Thymus (tissue), 11 donors: ENCODE measurements at regions not wholly inside any gene's neighbourhood (a gene's known extent, or its start where the extent isn't known, plus 50 kb on each side); places are given as distances from the start of the nearest gene placed in this dataset.

Source experiments
- DNase-seq, 9 donors: peaks; one replicate each; pipeline ENCODE4 v3.0.0-alpha.2; 2013; ENCODE audit warnings: low spot score in 9 of 9, low read depth in 6 of 9, missing footprints in 1 of 9
- H3K27ac ChIP-seq, 2 donors: one replicate each; pipeline ENCODE4 v1.5.1; 2013; ENCODE audit warnings: control low read depth in 1 of 2, low read depth in 1 of 2, low read length in 1 of 2, mild to moderate bottlenecking in 1 of 2, moderate library complexity in 1 of 2
- H3K27me3 ChIP-seq, 2 donors: one replicate each; pipeline ENCODE4 v1.5.1; 2013; ENCODE audit warnings: low read length in 1 of 2; ENCODE audit not compliant: control insufficient read depth in 2 of 2, insufficient read depth in 1 of 2
- H3K36me3 ChIP-seq, 2 donors: one replicate each; pipeline ENCODE4 v1.5.1; 2013; ENCODE audit warnings: low read length in 1 of 2, mild to moderate bottlenecking in 1 of 2, moderate library complexity in 1 of 2; ENCODE audit not compliant: control insufficient read depth in 2 of 2, insufficient read depth in 2 of 2
- H3K4me1 ChIP-seq, 2 donors: one replicate each; pipeline ENCODE4 v1.5.1; 2013; ENCODE audit warnings: low read length in 2 of 2; ENCODE audit not compliant: control insufficient read depth in 2 of 2, insufficient read depth in 2 of 2
- H3K4me3 ChIP-seq, 2 donors: one replicate each; pipeline ENCODE4 v1.5.1; 2013; ENCODE audit warnings: low read length in 2 of 2, control low read depth in 1 of 2, mild to moderate bottlenecking in 1 of 2
- H3K9me3 ChIP-seq, 2 donors: one replicate each; pipeline ENCODE4 v1.5.1; 2013; ENCODE audit warnings: low read length in 1 of 2, mild to moderate bottlenecking in 1 of 2; ENCODE audit not compliant: control insufficient read depth in 2 of 2, insufficient read depth in 1 of 2
- WGBS: extraction: QIAGEN DNeasy Blood & Tissue Kit; methylation state at CpG from one replicate; pipeline ENCODE4 v1.1.7; 2013; 5-methylcytosine and 5-hydroxymethylcytosine counted together
- donor health status: healthy.

DNA sequence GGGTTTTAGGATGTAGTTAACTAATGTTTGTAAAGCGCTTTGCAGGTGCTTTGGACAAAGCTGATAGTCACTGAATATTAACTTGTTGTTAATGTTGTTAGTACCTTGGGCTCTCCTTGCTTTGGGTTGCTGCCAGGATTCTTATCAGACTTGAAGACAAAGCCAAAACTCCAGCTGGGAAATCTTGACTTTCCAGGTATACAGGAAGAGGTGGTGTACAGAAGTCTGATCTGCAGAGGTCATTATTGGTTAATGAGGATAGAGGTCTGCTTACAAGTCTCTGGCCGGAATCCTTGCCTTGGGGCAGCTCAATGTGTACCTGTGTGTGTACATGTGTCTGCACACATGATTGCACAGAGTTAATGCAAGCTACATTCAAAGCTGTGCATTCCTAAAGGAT, 96.0 kb upstream of the POU3F1 start:
- WGBS, result 91% methylated on average over 2 of the region's 2 CpGs
- no peaks in the 10 kb centered on the region for H3K4me1 ChIP-seq

DNA sequence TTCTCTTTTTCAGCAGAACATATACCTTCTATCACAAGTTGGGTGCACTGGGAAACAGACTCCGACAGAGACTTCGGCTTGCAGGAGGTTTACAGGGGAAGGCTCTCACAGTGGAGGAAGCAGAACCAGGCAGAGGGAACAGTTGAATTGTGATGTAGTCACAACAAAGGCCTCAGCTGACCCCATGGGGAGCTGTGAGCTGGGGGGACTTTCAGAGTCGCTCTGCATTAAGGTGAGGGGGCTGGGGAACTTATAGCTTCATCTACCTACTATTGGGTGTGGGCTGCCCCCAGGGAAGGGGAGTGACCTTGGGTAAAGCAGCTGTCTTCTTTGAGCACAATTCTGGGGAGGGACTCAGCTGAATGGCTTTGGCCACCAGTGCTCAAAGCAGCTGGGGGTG, 94.9 kb upstream of the POU3F1 start:
- 21% methylated on average over 3 of the region's 3 CpGs for WGBS
- Histone ChIP-seq H3K27me3 (peaks cover under 1 to 50% of the 10 kb centered on the region in 2 donors), H3K4me1 (no peaks in the 10 kb centered on the region), H3K36me3 (no peaks in the 10 kb centered on the region), H3K9me3 (no peaks in the 10 kb centered on the region), H3K4me3 (no peak overlapping the region), H3K27ac (no peak overlapping the region)
- no peak for DNase-seq

More for the DNA sequence above, 96.0 kb upstream of the POU3F1 start:
- no peaks in the 10 kb centered on the region for H3K9me3 ChIP-seq
- peaks cover 0 to 38% of the 10 kb centered on the region in 2 donors for H3K27me3 ChIP-seq
- H3K27ac ChIP-seq, result no peak overlapping the region
- no peak for DNase-seq
- H3K36me3 ChIP-seq, result no peaks in the 10 kb centered on the region
- H3K4me3 ChIP-seq, result no peak overlapping the region

DNA sequence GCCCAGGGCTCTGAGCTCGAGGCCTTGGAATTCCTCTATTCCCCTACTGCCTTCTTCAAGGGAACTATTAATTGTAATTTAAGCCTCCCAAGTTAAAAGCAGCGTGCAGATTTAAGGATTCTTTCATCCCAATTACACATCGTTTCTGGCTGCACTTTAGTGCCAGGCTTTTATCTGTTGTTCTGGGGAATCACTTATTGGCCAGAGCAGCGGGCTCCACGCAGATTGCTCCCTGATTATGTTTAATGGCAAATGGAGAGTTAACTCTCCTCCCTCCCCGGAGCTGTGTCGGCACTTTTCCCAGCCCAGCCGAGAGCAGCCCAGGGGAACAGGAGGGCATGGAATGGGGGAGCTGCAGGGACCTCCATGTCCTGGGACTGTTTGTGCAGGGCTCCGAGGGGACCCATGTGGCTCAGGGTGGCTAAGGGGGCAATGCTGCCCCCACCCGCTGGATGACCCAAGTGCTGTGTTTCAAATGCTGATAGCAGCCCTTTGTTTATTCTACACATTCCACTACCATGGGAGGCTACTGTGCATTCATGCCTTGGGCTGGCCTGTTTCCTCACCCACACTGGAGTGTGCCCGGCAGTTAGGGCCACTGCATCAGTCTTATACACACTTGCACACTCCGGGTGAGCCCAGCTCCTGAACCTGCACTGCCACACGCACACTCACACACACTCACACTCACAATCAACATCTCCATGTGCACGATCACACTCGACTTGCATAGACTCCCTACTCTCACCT, 93.3 kb upstream of the POU3F1 start:
- Histone ChIP-seq H3K27me3 (peaks cover 13 to 65% of the 10 kb centered on the region in 2 donors), H3K36me3 (no peaks in the 10 kb centered on the region)

DNA sequence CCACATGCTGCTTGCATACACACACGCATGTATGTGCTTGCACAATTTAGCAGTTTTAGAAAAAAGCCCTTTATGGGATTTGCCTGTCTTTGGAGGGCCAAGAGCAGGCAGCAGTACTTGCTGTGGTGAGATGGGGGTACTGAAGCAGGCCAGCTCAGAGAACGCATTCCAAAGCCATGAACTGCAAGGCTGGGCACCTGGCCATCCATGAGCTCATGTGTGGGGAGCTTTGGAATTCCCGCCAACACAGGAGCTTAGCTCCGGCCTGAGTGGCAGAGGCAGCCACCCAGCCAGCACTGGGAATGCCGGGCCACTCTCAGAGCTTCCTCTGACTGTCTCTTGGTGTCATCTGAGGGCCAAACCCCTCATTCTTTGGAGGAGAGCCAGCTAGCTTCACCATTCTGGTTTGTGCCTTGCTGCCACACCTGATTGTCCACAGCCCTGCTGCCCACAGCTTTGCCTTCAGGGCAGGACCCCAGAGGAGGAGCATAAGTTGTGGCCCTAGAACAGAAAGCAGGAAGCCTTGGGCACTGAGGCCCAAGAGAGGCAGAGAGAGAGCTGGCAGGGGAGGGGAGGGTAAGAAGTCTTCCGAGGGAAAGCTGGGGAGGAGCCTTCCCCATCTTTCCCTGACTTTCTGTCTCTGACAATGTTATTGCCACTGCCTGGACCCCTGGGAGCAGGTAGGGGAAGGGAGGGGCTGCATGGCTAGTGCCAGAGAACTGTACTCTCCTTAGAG, 92.1 kb upstream of the POU3F1 start:
- H3K27ac ChIP-seq, result no peak overlapping the region
- peaks cover 20 to 78% of the 10 kb centered on the region in 2 donors for H3K27me3 ChIP-seq
- no peak for DNase-seq
- H3K4me3 ChIP-seq, result no peak overlapping the region
- 79% methylated on average over 6 of the region's 6 CpGs for WGBS
- no peaks in the 10 kb centered on the region for H3K36me3 ChIP-seq
- H3K9me3 ChIP-seq, result no peaks in the 10 kb centered on the region
- H3K4me1 ChIP-seq, result no peaks in the 10 kb centered on the region

More for the DNA sequence above, 93.3 kb upstream of the POU3F1 start:
- no peak for DNase-seq
- Histone ChIP-seq H3K4me1 (no peaks in the 10 kb centered on the region), H3K27ac (no peak overlapping the region), H3K9me3 (no peaks in the 10 kb centered on the region), H3K4me3 (no peak overlapping the region)
- WGBS, result 33% methylated on average over 15 of the region's 15 CpGs

DNA sequence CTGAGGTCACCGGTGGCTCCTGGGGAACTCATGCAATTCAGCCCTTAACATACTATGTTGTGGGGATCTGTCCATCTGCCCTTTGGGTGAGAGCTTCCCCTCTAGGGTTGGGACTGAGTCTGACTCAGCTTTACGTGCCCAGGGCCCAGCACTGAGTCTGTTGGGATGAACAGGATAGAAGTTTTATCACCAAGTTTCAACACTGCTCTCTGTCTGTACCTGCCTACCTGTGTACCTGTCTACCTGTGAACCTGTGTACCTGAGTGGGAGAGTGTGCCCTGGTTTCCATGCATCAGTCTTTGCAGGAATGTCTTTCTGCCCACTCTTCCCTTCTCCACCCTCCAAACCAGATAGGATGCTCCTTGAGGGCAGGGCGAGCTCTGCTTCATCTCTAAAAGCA, 90.6 kb upstream of the POU3F1 start:
- no peaks in the 10 kb centered on the region for H3K36me3 ChIP-seq
- DNase-seq, result no peak
- peaks cover 33 to 93% of the 10 kb centered on the region in 2 donors for H3K27me3 ChIP-seq
- no peaks in the 10 kb centered on the region for H3K9me3 ChIP-seq
- H3K4me3 ChIP-seq, result no peak overlapping the region
- no peaks in the 10 kb centered on the region for H3K4me1 ChIP-seq
- no peak overlapping the region for H3K27ac ChIP-seq
- WGBS, result 92% methylated on average over 3 of the region's 3 CpGs

DNA sequence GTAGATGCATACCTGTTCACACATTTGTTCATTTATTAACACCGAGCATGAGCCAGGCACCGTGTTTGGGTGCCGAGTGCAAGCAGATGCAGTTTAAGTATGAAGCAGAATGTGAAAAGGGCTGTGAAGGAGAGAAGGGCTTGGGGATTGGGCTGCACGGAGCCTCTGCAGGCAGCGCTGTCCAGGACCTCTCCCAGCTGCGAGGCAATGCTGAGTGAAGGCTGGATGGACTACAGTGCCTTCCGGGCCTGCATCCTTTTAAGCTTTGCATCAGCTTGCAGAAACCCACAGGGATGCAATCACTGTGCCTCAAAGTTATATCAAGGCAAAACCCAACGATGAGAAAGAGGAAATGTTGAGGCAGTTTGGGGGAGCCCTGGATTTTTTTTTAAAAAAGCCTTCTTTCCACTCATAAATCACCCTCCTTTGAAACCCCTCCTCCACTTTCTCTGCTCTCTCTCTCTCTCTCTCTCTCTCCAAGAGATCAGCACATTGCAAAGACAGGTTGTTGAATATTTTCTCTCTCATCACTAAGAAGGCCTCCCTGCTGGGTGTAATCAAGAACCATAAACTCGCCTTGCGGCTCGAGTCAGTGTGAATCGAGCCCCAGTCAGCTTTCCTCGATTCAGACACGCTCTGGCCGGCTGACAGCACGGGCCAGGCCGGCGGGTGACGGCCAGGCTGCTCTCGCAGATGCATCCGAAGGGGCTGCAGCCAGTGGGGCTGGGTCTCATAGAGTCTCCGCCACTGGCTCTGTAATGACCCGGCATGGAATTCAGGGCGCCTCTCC, 89.2 kb upstream of the POU3F1 start:
- Histone ChIP-seq H3K4me1 (no peaks in the 10 kb centered on the region), H3K36me3 (no peaks in the 10 kb centered on the region), H3K4me3 (no peak overlapping the region), H3K9me3 (no peaks in the 10 kb centered on the region), H3K27me3 (peaks cover 33 to 95% of the 10 kb centered on the region in 2 donors), H3K27ac (no peak overlapping the region)
- no peak for DNase-seq
- WGBS, result 24% methylated on average over 24 of the region's 24 CpGs

DNA sequence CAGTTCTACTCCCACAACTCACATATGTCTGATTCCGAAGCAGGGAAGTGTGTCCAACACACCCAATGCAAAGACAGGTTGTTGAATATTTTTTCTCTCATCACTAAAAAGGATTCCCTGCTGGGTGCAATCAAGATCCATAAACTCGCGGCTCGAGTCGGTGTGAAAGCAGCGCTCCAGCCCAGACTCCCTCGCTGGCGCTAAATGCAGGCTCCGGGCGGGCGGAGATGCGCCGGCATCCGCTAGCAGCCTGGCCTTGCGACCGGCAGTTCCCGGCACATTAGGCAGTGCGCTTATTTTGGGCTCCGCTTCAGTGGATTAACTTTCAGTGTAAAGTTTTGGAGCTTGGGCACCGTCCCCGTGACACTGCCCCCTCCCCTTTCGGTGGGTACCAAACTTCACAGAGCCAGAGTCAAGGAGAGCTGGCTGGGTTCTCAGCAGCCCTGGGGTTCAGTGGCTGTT, 87.7 kb upstream of the POU3F1 start:
- Histone ChIP-seq H3K4me1 (no peaks in the 10 kb centered on the region), H3K9me3 (no peaks in the 10 kb centered on the region), H3K4me3 (no peak overlapping the region), H3K36me3 (no peaks in the 10 kb centered on the region), H3K27ac (no peak overlapping the region), H3K27me3 (peaks cover 33 to 84% of the 10 kb centered on the region in 2 donors)
- 10% methylated on average over 22 of the region's 22 CpGs for WGBS
- no peak for DNase-seq

DNA sequence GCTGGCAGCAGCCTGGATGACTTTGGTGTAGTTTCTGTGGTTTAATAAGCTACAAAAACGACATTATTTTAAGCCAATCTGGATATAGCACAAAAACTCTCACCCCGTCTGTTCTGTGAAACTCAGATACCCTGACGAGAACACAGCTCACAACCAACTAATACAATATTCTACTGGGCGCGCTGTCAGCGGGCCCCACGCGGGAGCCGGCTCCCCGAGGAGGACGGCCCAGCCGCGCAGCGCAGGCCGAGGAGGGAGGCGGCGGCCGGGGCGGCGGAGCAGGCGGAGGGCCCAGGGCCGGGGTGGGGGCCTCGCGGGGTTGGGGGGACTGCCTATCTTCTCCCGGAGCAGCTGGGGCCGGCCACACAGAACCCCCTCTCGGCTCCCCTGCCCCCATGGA, 87.2 kb upstream of the POU3F1 start:
- no peak overlapping the region for H3K27ac ChIP-seq
- H3K4me3 ChIP-seq, result no peak overlapping the region
- H3K27me3 ChIP-seq, result peaks cover 33 to 79% of the 10 kb centered on the region in 2 donors
- WGBS, result 13% methylated on average over 27 of the region's 27 CpGs
- H3K9me3 ChIP-seq, result no peaks in the 10 kb centered on the region
- no peaks in the 10 kb centered on the region for H3K4me1 ChIP-seq
- no peak for DNase-seq
- H3K36me3 ChIP-seq, result no peaks in the 10 kb centered on the region

DNA sequence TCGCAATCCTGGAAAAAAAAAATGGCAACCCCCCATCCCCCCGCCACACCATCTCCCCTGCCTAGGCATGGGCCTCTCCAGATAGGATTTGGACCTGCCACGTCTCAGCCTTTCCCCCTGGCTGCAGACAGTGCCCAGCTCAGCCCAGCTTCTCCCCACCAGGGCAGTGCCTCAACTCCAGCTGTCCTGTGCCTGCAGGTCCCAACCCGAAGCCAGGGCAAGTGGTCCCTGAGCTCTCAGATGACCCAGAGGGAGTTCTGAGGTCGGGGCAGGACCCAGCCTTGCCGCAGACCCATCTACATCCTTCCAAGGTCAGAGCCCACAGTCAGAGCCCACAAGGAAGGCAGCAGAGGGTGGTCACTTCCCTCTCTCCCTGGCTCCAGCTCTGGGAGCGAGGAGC, 86.7 kb upstream of the POU3F1 start:
- H3K27me3 ChIP-seq, result peaks cover 33 to 74% of the 10 kb centered on the region in 2 donors
- DNase-seq, result no peak
- 67% methylated on average over 7 of the region's 7 CpGs for WGBS

More for the DNA sequence above, 86.7 kb upstream of the POU3F1 start:
- Histone ChIP-seq H3K4me3 (no peak overlapping the region), H3K27ac (no peak overlapping the region), H3K9me3 (no peaks in the 10 kb centered on the region), H3K36me3 (no peaks in the 10 kb centered on the region), H3K4me1 (no peaks in the 10 kb centered on the region)
